Glutamatergic neuron (in vitro differentiated cells): ENCODE measurements at regions not wholly inside any gene's neighbourhood (a gene's known extent, or its start where the extent isn't known, plus 50 kb on each side); places are given as distances from the start of the nearest gene placed in this dataset.

Source experiments
- DNase-seq: peaks from one replicate; pipeline ENCODE4 v3.0.0; 2022
- H3K27ac Mint-ChIP-seq: one replicate; pipeline ENCODE4 v1.8.0; 2020; ENCODE audit warnings: mild to moderate bottlenecking, mixed read lengths, inconsistent platforms; ENCODE audit not compliant: unreplicated experiment
- H3K27me3 Mint-ChIP-seq: one replicate; pipeline ENCODE4 v1.8.0; 2020; ENCODE audit warnings: mild to moderate bottlenecking, moderate library complexity, mixed read lengths, inconsistent platforms; ENCODE audit not compliant: unreplicated experiment
- H3K36me3 Mint-ChIP-seq: one replicate; pipeline ENCODE4 v1.8.0; 2020; ENCODE audit warnings: mild to moderate bottlenecking, mixed read lengths, inconsistent platforms; ENCODE audit not compliant: unreplicated experiment
- H3K4me1 Mint-ChIP-seq: one replicate; pipeline ENCODE4 v1.8.0; 2020; ENCODE audit warnings: mild to moderate bottlenecking, low read depth, mixed read lengths, inconsistent platforms; ENCODE audit not compliant: unreplicated experiment
- H3K4me3 Mint-ChIP-seq: one replicate; pipeline ENCODE4 v1.8.0; 2020; ENCODE audit warnings: mild to moderate bottlenecking, mixed read lengths, inconsistent platforms; ENCODE audit not compliant: unreplicated experiment
- H3K9me3 Mint-ChIP-seq: one replicate; pipeline ENCODE4 v1.8.0; 2020; ENCODE audit warnings: mild to moderate bottlenecking, moderate library complexity, mixed read lengths, inconsistent platforms; ENCODE audit not compliant: unreplicated experiment
- CTCF ChIP-seq: fragments of 200-600 bp; sonication (generic); IDR thresholded peaks from one replicate; pipeline ENCODE4 v1.5.0; 2021; ENCODE audit not compliant: partially characterized antibody, unreplicated experiment

GRCh38 chr9:38305582-38305981 lies 86.9 kb upstream of the ALDH1B1 start:
- H3K4me1 Mint-ChIP-seq, result peaks cover 18% of the 10 kb centered on the region
- no peak overlapping the region for H3K4me3 Mint-ChIP-seq
- peaks cover 9% of the 10 kb centered on the region for H3K27me3 Mint-ChIP-seq
- peaks cover 8% of the 10 kb centered on the region for H3K9me3 Mint-ChIP-seq
- DNase-seq, result no peak
- H3K27ac Mint-ChIP-seq, result no peak overlapping the region
- peaks cover 22% of the 10 kb centered on the region for H3K36me3 Mint-ChIP-seq
- no peak for TF ChIP-seq CTCF

GRCh38 chr9:38301376-38302106 lies 91.0 kb upstream of the ALDH1B1 start:
- DNase-seq, result no peak
- no peak overlapping the region for H3K4me3 Mint-ChIP-seq
- peaks cover 6% of the 10 kb centered on the region for H3K9me3 Mint-ChIP-seq
- no peak overlapping the region for H3K27ac Mint-ChIP-seq
- peaks cover 10% of the 10 kb centered on the region for H3K4me1 Mint-ChIP-seq
- H3K27me3 Mint-ChIP-seq, result peaks cover 6% of the 10 kb centered on the region
- H3K36me3 Mint-ChIP-seq, result peaks cover 22% of the 10 kb centered on the region
- no peak for TF ChIP-seq CTCF

GRCh38 chr9:38299856-38300255 lies 92.6 kb upstream of the ALDH1B1 start:
- Mint-ChIP-seq H3K4me3 (no peak overlapping the region), H3K9me3 (peaks cover 4% of the 10 kb centered on the region), H3K36me3 (peaks cover 9% of the 10 kb centered on the region), H3K4me1 (peaks cover 10% of the 10 kb centered on the region), H3K27ac (no peak overlapping the region), H3K27me3 (peaks cover 8% of the 10 kb centered on the region)
- no peak for DNase-seq
- TF ChIP-seq CTCF, result no peak

GRCh38 chr9:38298904-38299303 lies 93.6 kb upstream of the ALDH1B1 start:
- Mint-ChIP-seq H3K27ac (no peak overlapping the region), H3K4me3 (no peak overlapping the region), H3K9me3 (peaks cover 4% of the 10 kb centered on the region)

More at GRCh38 chr9:38298904-38299303, 93.6 kb upstream of the ALDH1B1 start:
- Mint-ChIP-seq H3K27me3 (peaks cover 8% of the 10 kb centered on the region), H3K36me3 (peaks cover 9% of the 10 kb centered on the region), H3K4me1 (peaks cover 12% of the 10 kb centered on the region)
- no peak for TF ChIP-seq CTCF
- DNase-seq, result no peak
